ENCODE measurements at regions not wholly inside any gene's neighbourhood (a gene's known extent, or its start where the extent isn't known, plus 50 kb on each side); places are given as distances from the start of the nearest gene placed in this dataset.

- Histone ChIP-seq H3K27me3 (no peaks in the 10 kb centered on the region), H3K27ac (no peak overlapping the region), H3K36me3 (no peaks in the 10 kb centered on the region), H3K4me1 (peaks cover 0 to 8% (median 0%) of the 10 kb centered on the region in 9 donors), H3K9me3 (peaks cover 0 to 3% (median 0%) of the 10 kb centered on the region in 11 donors), H3K4me3 (no peak overlapping the region)
- TF ChIP-seq, protein P1, sequence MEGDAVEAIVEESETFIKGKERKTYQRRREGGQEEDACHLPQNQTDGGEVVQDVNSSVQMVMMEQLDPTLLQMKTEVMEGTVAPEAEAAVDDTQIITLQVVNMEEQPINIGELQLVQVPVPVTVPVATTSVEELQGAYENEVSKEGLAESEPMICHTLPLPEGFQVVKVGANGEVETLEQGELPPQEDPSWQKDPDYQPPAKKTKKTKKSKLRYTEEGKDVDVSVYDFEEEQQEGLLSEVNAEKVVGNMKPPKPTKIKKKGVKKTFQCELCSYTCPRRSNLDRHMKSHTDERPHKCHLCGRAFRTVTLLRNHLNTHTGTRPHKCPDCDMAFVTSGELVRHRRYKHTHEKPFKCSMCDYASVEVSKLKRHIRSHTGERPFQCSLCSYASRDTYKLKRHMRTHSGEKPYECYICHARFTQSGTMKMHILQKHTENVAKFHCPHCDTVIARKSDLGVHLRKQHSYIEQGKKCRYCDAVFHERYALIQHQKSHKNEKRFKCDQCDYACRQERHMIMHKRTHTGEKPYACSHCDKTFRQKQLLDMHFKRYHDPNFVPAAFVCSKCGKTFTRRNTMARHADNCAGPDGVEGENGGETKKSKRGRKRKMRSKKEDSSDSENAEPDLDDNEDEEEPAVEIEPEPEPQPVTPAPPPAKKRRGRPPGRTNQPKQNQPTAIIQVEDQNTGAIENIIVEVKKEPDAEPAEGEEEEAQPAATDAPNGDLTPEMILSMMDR (IDR thresholded peaks at IDR 0.05) = no peak
- ATAC-seq = no peak
- intact Hi-C loops (cut with DNase I) = no loop called here
- 74 to 75% methylated on average over 6 of the region's 6 CpGs for WGBS, 2 donors
- DNase-seq = no peak
Measured at GRCh38 chr7:79507131-79507530, 53.7 kb upstream of the MAGI2 start.

GRCh38 chr7:79506481-79506880 is 53.0 kb upstream of the MAGI2 start:
- ATAC-seq = no peak

DNA sequence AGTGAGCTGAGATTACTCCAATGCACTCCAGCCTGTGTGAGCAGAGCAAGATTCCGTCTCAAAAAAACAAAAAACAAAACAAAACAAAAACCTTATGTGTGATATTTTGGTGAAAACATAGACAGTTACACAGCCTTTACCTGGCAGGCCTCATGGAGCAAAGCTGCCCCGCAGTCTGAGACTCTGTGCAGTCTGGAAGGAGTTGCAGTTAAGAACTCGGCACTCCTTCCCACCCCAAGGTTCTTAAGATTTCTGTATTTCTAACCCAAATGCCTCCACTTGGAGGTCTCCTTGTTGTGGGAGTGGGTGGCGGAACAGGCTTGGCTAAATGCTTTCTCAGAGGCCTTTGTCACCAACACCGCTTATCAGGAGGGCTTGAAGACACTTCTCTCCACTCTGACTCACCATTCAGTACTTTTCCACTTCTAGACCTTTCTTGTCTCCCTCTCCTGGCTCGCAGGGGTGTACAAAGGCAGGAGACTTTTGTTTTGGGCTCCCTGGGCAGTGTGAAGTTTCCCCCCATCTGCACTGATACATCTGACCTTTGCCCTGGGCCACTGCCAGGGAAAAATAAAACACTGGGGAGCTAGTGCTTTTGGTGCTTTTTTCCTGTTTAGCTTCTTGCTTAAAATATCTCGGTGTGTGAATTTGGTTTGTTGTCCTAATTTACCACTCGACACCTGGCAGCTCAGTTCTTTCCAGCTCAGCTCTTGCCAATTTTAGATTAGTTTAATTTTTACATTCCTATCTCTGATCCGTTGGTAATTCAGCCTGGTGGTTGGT is 51.3 kb upstream of the MAGI2 start:
- DNase-seq (no peak), ATAC-seq (peak in 3 of 8 donors; percentile 44 to 81 (median 55))
- H3K9me3 ChIP-seq = no peaks in the 10 kb centered on the region
- peaks cover 0 to 8% (median 0%) of the 10 kb centered on the region in 9 donors for H3K4me1 ChIP-seq
- intact Hi-C loops (cut with DNase I) = no loop called here
- TF ChIP-seq, protein P1 (IDR thresholded peaks at IDR 0.05) = no peak
- 57 to 58% methylated on average over 9 of the region's 9 CpGs for WGBS, 2 donors
- H3K36me3 ChIP-seq = no peaks in the 10 kb centered on the region
- H3K4me3 ChIP-seq = no peak overlapping the region
- no peak overlapping the region for H3K27ac ChIP-seq
- H3K27me3 ChIP-seq = no peaks in the 10 kb centered on the region

More at GRCh38 chr7:79506481-79506880, 53.0 kb upstream of the MAGI2 start:
- WGBS, 2 donors = 25% methylated on average over 2 of the region's 2 CpGs
- Histone ChIP-seq H3K4me1 (peaks cover 0 to 8% (median 0%) of the 10 kb centered on the region in 9 donors), H3K4me3 (no peak overlapping the region), H3K27me3 (no peaks in the 10 kb centered on the region), H3K36me3 (no peaks in the 10 kb centered on the region), H3K27ac (no peak overlapping the region), H3K9me3 (peaks cover 0 to 3% (median 0%) of the 10 kb centered on the region in 11 donors)
- no peak for DNase-seq
- TF ChIP-seq, protein P1 (IDR thresholded peaks at IDR 0.05) = no peak
- intact Hi-C loops (cut with DNase I) = no loop called here
